ENCODE measurements at regions not wholly inside any gene's neighbourhood (a gene's known extent, or its start where the extent isn't known, plus 50 kb on each side); places are given as distances from the start of the nearest gene placed in this dataset.

DNA sequence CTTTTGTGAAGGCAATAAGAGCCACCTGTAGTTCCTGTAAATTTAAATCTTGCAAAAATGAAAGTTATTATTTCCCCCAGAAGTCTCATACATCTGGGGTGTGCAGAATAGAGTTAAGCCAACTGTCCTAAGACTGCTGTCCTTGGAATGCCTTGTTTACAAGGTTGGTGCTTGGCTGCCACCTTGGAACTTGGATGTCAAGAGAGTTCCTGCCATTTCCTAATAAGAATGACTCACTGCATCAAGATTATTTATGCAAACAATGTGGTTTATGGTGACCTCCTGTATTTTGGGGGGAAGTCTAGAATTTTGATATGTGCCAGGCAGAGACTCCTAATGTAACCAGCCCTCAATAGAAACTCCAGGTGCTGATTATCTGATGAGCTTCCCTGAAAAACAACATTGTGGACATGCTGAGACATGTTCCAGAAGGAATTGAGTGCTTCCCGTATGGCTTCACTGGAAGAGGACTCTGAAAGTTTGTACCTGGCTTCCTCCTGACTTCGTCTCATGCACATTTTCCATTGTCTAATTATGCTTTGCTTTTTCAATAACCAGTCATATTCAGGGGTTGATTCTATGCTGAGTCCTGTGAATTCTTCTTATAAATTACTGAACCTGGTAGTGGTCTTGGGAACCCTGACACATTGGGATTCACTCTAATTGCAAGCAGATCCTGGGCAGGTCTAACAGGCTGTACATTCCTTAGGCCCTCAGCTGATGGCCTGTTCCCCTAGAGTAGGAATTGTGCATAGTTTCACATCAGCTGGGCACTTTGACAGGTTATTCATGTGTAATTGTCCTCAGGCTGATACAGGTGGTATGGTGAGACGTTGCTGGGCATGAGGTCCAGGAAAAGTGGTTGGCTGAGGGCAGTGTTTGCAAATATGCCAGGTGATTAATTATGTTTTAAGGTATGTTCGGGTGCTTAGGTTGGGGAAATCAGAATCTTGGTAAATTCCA, 1370.7 kb upstream of the TMEM132C start:
- H2BK12ac ChIP-seq (ENCODE audit: low read depth, low read length): no peak overlapping the region
- WGBS, 2 experiments (ENCODE audit: extremely low coverage in 1 of 2, insufficient coverage in 1 of 2, insufficient read length in 1 of 2, insufficient replicate concordance in 2 of 2, low coverage in 1 of 2, low lambda C conversion rate in 2 of 2, missing lambda C conversion rate in 1 of 2): 93% methylated on average over 4 of the region's 4 CpGs; no CpG with 5 or more reads in 1 of the 2 experiments
- no peak for FAIRE-seq
- TF ChIP-seq POLR2AphosphoS5 (IDR thresholded peaks at IDR 0.05; ENCODE audit: low read depth, low read length) (no peak), JUND (IDR thresholded peaks at IDR 0.05; ENCODE audit: low read length) (no peak), SP2 (IDR thresholded peaks at IDR 0.05; ENCODE audit: low read length) (no peak), SP1 (IDR thresholded peaks at IDR 0.05; ENCODE audit: low read depth, low read length) (no peak), BRCA1 (IDR thresholded peaks at IDR 0.05; ENCODE audit: low read depth, low read length) (no peak), TAF1 (IDR thresholded peaks at IDR 0.05; ENCODE audit: low read depth, low read length) (no peak), CHD2 (IDR thresholded peaks at IDR 0.05; ENCODE audit: low read length) (no peak), KDM1A (IDR thresholded peaks at IDR 0.05; ENCODE audit: borderline replicate concordance, low read length) (no peak), NRF1 (IDR thresholded peaks at IDR 0.05; ENCODE audit: low read depth, low read length) (no peak)
- TF ChIP-seq, protein P1, sequence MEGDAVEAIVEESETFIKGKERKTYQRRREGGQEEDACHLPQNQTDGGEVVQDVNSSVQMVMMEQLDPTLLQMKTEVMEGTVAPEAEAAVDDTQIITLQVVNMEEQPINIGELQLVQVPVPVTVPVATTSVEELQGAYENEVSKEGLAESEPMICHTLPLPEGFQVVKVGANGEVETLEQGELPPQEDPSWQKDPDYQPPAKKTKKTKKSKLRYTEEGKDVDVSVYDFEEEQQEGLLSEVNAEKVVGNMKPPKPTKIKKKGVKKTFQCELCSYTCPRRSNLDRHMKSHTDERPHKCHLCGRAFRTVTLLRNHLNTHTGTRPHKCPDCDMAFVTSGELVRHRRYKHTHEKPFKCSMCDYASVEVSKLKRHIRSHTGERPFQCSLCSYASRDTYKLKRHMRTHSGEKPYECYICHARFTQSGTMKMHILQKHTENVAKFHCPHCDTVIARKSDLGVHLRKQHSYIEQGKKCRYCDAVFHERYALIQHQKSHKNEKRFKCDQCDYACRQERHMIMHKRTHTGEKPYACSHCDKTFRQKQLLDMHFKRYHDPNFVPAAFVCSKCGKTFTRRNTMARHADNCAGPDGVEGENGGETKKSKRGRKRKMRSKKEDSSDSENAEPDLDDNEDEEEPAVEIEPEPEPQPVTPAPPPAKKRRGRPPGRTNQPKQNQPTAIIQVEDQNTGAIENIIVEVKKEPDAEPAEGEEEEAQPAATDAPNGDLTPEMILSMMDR (IDR thresholded peaks at IDR 0.05; ENCODE audit: control extremely low read depth in 1 of 3, insufficient read depth in 1 of 3, low read depth in 1 of 3, low read length in 3 of 3): no peak

More for the DNA sequence above, 1370.7 kb upstream of the TMEM132C start:
- H3K14ac ChIP-seq (ENCODE audit: insufficient read length): no peak overlapping the region
- no peak overlapping the region; the same call in 1 of the 2 replicates for H2AK5ac ChIP-seq (ENCODE audit: low read depth, low read length)
- no peaks in the 10 kb centered on the region for H3K9me3 ChIP-seq (ENCODE audit: insufficient read depth in 2 of 2, low read depth in 1 of 2, low read length in 1 of 2)
- 0 out of 2 replicates have a peak overlapping the region, but pooled peaks have one; percentile 4 for H2BK20ac ChIP-seq (ENCODE audit: low read length)
- no peak overlapping the region for H3K4me2 ChIP-seq (ENCODE audit: insufficient read depth in 1 of 2, low read depth in 2 of 2, low read length in 2 of 2)
- no peak overlapping the region for H3K23ac ChIP-seq (ENCODE audit: insufficient read length)
- no peaks in the 10 kb centered on the region for H3K79me2 ChIP-seq (ENCODE audit: control insufficient read depth in 1 of 2, insufficient read depth in 2 of 2, low read length in 2 of 2)
- H3K4ac ChIP-seq (replicated peaks; ENCODE audit: insufficient read length, low read depth, low read length): no peak overlapping the region
- H4K8ac ChIP-seq (ENCODE audit: extremely low read depth, insufficient read depth, low read length): no peak overlapping the region
- H3K18ac ChIP-seq (ENCODE audit: extremely low read depth, low read length): no peak overlapping the region
- H3K27me3 ChIP-seq (replicated peaks in 1 of 4; ENCODE audit: control insufficient read depth in 3 of 4, extremely low read depth in 1 of 4, insufficient read depth in 3 of 4, low read length in 3 of 4): no peaks in the 10 kb centered on the region
- no peak overlapping the region for H3K56ac ChIP-seq (replicated peaks; ENCODE audit: insufficient read length, low read depth, low read length)
- no peak overlapping the region for H4K5ac ChIP-seq (ENCODE audit: insufficient read length, low read depth, low read length)
- H3K9ac ChIP-seq (replicated peaks in 1 of 4; ENCODE audit: extremely low read depth in 1 of 4, low read depth in 3 of 4, low read length in 3 of 4): no peak overlapping the region
- no peak overlapping the region for H3K4me3 ChIP-seq (ENCODE audit: extremely low read depth in 1 of 4, insufficient read depth in 2 of 4, low read depth in 3 of 4, low read length in 4 of 4)
- no peak overlapping the region for H2BK15ac ChIP-seq (ENCODE audit: low read length)
- ChIA-PET CTCF (ENCODE audit: partially characterized antibody) (no interaction called here), POLR2A (ENCODE audit: partially characterized antibody) (no interaction called here)
- H3K27ac ChIP-seq (ENCODE audit: low read depth, low read length): no peak overlapping the region
- H3K36me3 ChIP-seq (ENCODE audit: control insufficient read depth in 2 of 4, insufficient read depth in 4 of 4, low read length in 3 of 4): no peaks in the 10 kb centered on the region
- no peak overlapping the region for H2BK5ac ChIP-seq (ENCODE audit: low read depth, low read length)
- peaks cover 0 to 8% (median 3%) of the 10 kb centered on the region in 4 experiments; a peak in 3 of 7 replicates for H3K4me1 ChIP-seq (replicated peaks in 1 of 4; ENCODE audit: control insufficient read depth in 3 of 4, insufficient read depth in 4 of 4, low read length in 3 of 4)
- H3K79me1 ChIP-seq (ENCODE audit: low read depth, low read length): no peaks in the 10 kb centered on the region
- peak overlapping the region; percentile 59 for H4K91ac ChIP-seq (replicated peaks; ENCODE audit: insufficient read length, low read length)
- H4K20me1 ChIP-seq (replicated peaks in 1 of 2; ENCODE audit: control insufficient read depth in 1 of 2, insufficient read depth in 2 of 2, low read length in 2 of 2): no peaks in the 10 kb centered on the region
- no peak overlapping the region for H2AFZ ChIP-seq (ENCODE audit: low read length)
- H2BK120ac ChIP-seq (replicated peaks; ENCODE audit: low read depth, low read length): no peak overlapping the region
- H3K23me2 ChIP-seq (ENCODE audit: low read depth, low read length): no peaks in the 10 kb centered on the region
- no peak for DNase-seq (ENCODE audit: low read depth in 1 of 2, low spot score in 2 of 2)
